Medulla oblongata (tissue), 1 donor: ENCODE measurements at regions not wholly inside any gene's neighbourhood (a gene's known extent, or its start where the extent isn't known, plus 50 kb on each side); places are given as distances from the start of the nearest gene placed in this dataset.
A peak's percentile ranks its signal among the peaks of the same experiment; 100 is the strongest.

Experiments used
- DNase-seq: peaks from one replicate; pipeline ENCODE4 v3.0.0-alpha.2; 2015; ENCODE audit errors: extremely low spot score

GRCh38 chr11:19472679-19473078, 231.9 kb upstream of the E2F8 start:
- peak; percentile 12 for DNase-seq

GRCh38 chr11:19467904-19468303, 227.2 kb upstream of the E2F8 start:
- no peak for DNase-seq

- DNase-seq, result peak; percentile 9
Observed at GRCh38 chr11:19466314-19466713, 225.6 kb upstream of the E2F8 start.

GRCh38 chr11:19463976-19464375, 223.2 kb upstream of the E2F8 start:
- DNase-seq, result no peak

GRCh38 chr11:19460718-19461405, 220.1 kb upstream of the E2F8 start:
- DNase-seq, result peak; percentile 42

GRCh38 chr11:19459240-19459639, 218.5 kb upstream of the E2F8 start:
- no peak for DNase-seq

- no peak for DNase-seq
Observed at GRCh38 chr11:19458721-19459120, 218.0 kb upstream of the E2F8 start.

GRCh38 chr11:19458231-19458630, 217.5 kb upstream of the E2F8 start:
- DNase-seq, result no peak

GRCh38 chr11:19455731-19456130, 215.0 kb upstream of the E2F8 start:
- DNase-seq, result no peak

GRCh38 chr11:19453651-19454257, 213.0 kb upstream of the E2F8 start:
- peak; percentile 28 for DNase-seq

- no peak for DNase-seq
Observed at GRCh38 chr11:19451609-19452008, 210.9 kb upstream of the E2F8 start.

GRCh38 chr11:19450282-19450681, 209.5 kb upstream of the E2F8 start:
- DNase-seq, result no peak

GRCh38 chr11:19448651-19449050, 207.9 kb upstream of the E2F8 start:
- no peak for DNase-seq

- no peak for DNase-seq
Observed at GRCh38 chr11:19447150-19447566, 206.4 kb upstream of the E2F8 start.

- no peak for DNase-seq
Observed at GRCh38 chr11:19445771-19446170, 205.0 kb upstream of the E2F8 start.

- no peak for DNase-seq
Observed at GRCh38 chr11:19444231-19444630, 203.5 kb upstream of the E2F8 start.

GRCh38 chr11:19442554-19442910, 201.8 kb upstream of the E2F8 start:
- DNase-seq, result no peak

GRCh38 chr11:19441752-19442553, 201.2 kb upstream of the E2F8 start:
- DNase-seq, result no peak

GRCh38 chr11:19441288-19441687, 200.5 kb upstream of the E2F8 start:
- no peak for DNase-seq

- DNase-seq, result no peak
Observed at GRCh38 chr11:19437760-19438159, 197.0 kb upstream of the E2F8 start.

- no peak for DNase-seq
Observed at GRCh38 chr11:19436932-19437331, 196.2 kb upstream of the E2F8 start.

GRCh38 chr11:19435306-19435989, 194.7 kb upstream of the E2F8 start:
- DNase-seq, result no peak
